GM23338 (cell line): ENCODE measurements at regions not wholly inside any gene's neighbourhood (a gene's known extent, or its start where the extent isn't known, plus 50 kb on each side); places are given as distances from the start of the nearest gene placed in this dataset.

Experiments
- CTCF ChIP-seq, 2 experiments: fragments of 200-600 bp in 1 of 2; sonication (generic) in 1 of 2; conservative IDR thresholded peaks; 2 replicates each; pipeline versions ENCODE4 v1.5.1 to v1.6.1; 2016 to 2017; ENCODE audit warnings: antibody characterized with exemption in 2 of 2, low read depth in 2 of 2, mild to moderate bottlenecking in 2 of 2, moderate library complexity in 1 of 2
- EZH2 ChIP-seq: fragments of 200-600 bp; sonication (generic); IDR thresholded peaks from one replicate; pipeline ENCODE4 v1.8.0; 2017; ENCODE audit warnings: antibody characterized with exemption, mild to moderate bottlenecking, low read depth; ENCODE audit not compliant: unreplicated experiment
- JUNB ChIP-seq: IDR thresholded peaks from one replicate; pipeline ENCODE4 v1.6.1; 2016; ENCODE audit warnings: antibody characterized with exemption; ENCODE audit not compliant: unreplicated experiment
- NANOG ChIP-seq: IDR thresholded peaks from 2 replicates; pipeline ENCODE4 v1.6.1; 2016; ENCODE audit warnings: antibody characterized with exemption, borderline replicate concordance
- POLR2AphosphoS5 ChIP-seq: IDR thresholded peaks from 2 replicates; pipeline ENCODE4 v1.6.1; 2016; ENCODE audit warnings: antibody characterized with exemption, low read depth
- TF ChIP-seq, protein P1 (sequence below): IDR thresholded peaks from one replicate; pipeline ENCODE4 v1.6.1; 2018; ENCODE audit warnings: antibody characterized with exemption; ENCODE audit not compliant: unreplicated experiment

- TF ChIP-seq CTCF (conservative IDR thresholded peaks at IDR 0.05; ENCODE audit: low read depth in 2 of 2) (0 out of 4 replicates have a peak, but pooled peaks of 1 of the 2 experiments have one; percentile 1), NANOG (no peak), POLR2AphosphoS5 (no peak), EZH2 (no peak), JUNB (no peak)
- TF ChIP-seq, protein P1, sequence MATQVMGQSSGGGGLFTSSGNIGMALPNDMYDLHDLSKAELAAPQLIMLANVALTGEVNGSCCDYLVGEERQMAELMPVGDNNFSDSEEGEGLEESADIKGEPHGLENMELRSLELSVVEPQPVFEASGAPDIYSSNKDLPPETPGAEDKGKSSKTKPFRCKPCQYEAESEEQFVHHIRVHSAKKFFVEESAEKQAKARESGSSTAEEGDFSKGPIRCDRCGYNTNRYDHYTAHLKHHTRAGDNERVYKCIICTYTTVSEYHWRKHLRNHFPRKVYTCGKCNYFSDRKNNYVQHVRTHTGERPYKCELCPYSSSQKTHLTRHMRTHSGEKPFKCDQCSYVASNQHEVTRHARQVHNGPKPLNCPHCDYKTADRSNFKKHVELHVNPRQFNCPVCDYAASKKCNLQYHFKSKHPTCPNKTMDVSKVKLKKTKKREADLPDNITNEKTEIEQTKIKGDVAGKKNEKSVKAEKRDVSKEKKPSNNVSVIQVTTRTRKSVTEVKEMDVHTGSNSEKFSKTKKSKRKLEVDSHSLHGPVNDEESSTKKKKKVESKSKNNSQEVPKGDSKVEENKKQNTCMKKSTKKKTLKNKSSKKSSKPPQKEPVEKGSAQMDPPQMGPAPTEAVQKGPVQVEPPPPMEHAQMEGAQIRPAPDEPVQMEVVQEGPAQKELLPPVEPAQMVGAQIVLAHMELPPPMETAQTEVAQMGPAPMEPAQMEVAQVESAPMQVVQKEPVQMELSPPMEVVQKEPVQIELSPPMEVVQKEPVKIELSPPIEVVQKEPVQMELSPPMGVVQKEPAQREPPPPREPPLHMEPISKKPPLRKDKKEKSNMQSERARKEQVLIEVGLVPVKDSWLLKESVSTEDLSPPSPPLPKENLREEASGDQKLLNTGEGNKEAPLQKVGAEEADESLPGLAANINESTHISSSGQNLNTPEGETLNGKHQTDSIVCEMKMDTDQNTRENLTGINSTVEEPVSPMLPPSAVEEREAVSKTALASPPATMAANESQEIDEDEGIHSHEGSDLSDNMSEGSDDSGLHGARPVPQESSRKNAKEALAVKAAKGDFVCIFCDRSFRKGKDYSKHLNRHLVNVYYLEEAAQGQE: no peak
These were observed 130.9 kb downstream of the SLC16A9 start for GRCh38 chr10:59578741-59579140.
